ENCODE measurements at regions not wholly inside any gene's neighbourhood (a gene's known extent, or its start where the extent isn't known, plus 50 kb on each side); places are given as distances from the start of the nearest gene placed in this dataset.

GRCh38 chr20:24823989-24824693, 124.9 kb upstream of the CST7 start:
- no peaks in the 10 kb centered on the region for H3K36me3 ChIP-seq (ENCODE audit: control insufficient read depth, insufficient read depth, low read length)
- H3K9me3 ChIP-seq (ENCODE audit: control insufficient read depth, insufficient read depth, low read depth, low read length): no peaks in the 10 kb centered on the region
- H3K27ac ChIP-seq (ENCODE audit: low read length): no peak overlapping the region
- ATAC-seq (no peak; the same call in 1 of the 2 replicates), DNase-seq (ENCODE audit: low read depth, low spot score) (no peak)
- H3K4me3 ChIP-seq (ENCODE audit: low read depth in 2 of 2, low read length in 2 of 2): no peak overlapping the region
- no peak for TF ChIP-seq REST (IDR thresholded peaks at IDR 0.05; ENCODE audit: insufficient read depth in 1 of 2, low read depth in 2 of 2, low read length in 1 of 2)
- TF ChIP-seq TCF7L2 (IDR thresholded peaks at IDR 0.05; ENCODE audit: low read depth, low read length): no peak
- TF ChIP-seq POLR2AphosphoS5 (IDR thresholded peaks at IDR 0.05; ENCODE audit: low read depth, low read length): no peak
- no peak for TF ChIP-seq SIN3A (IDR thresholded peaks at IDR 0.05; ENCODE audit: borderline replicate concordance, insufficient read depth, low read depth, low read length)
- no peak for TF ChIP-seq CTCF (IDR thresholded peaks at IDR 0.05)
- BruUV-seq (replicated peaks): no TSS peak
- peaks cover 7% of the 10 kb centered on the region for H3K27me3 ChIP-seq (ENCODE audit: control insufficient read depth, insufficient read depth, low read length)
- CTCF ChIA-PET: no interaction called here
- intact Hi-C loops (cut with micrococcal nuclease; ENCODE audit: unreplicated experiment): no loop called here
- in situ Hi-C loops (cut with HindIII; ENCODE audit: low pct_unique_long_range_greater_than_20kb, low sequenced_read_pairs): no loop called here
- H3K4me1 ChIP-seq (ENCODE audit: control insufficient read depth, insufficient read depth, low read length): no peaks in the 10 kb centered on the region
- POLR2A ChIA-PET: no interaction called here

GRCh38 chr20:24825591-24825990, 123.5 kb upstream of the CST7 start:
- in situ Hi-C loops (cut with HindIII; ENCODE audit: low pct_unique_long_range_greater_than_20kb, low sequenced_read_pairs) (no loop called here), intact Hi-C loops (cut with micrococcal nuclease; ENCODE audit: unreplicated experiment) (no loop called here)
- no peaks in the 10 kb centered on the region for H3K36me3 ChIP-seq (ENCODE audit: control insufficient read depth, insufficient read depth, low read length)
- TF ChIP-seq CTCF (IDR thresholded peaks at IDR 0.05): no peak
- no peak for TF ChIP-seq TCF7L2 (IDR thresholded peaks at IDR 0.05; ENCODE audit: low read depth, low read length)
- TF ChIP-seq POLR2AphosphoS5 (IDR thresholded peaks at IDR 0.05; ENCODE audit: low read depth, low read length): no peak
- TF ChIP-seq SIN3A (IDR thresholded peaks at IDR 0.05; ENCODE audit: borderline replicate concordance, insufficient read depth, low read depth, low read length): no peak
- no peak for TF ChIP-seq REST (IDR thresholded peaks at IDR 0.05; ENCODE audit: insufficient read depth in 1 of 2, low read depth in 2 of 2, low read length in 1 of 2)
- BruUV-seq (replicated peaks): no TSS peak
- ChIA-PET CTCF (no interaction called here), POLR2A (no interaction called here)
- ATAC-seq (no peak), DNase-seq (ENCODE audit: low read depth, low spot score) (no peak)
- no peak overlapping the region for H3K4me3 ChIP-seq (ENCODE audit: low read depth in 2 of 2, low read length in 2 of 2)
- H3K4me1 ChIP-seq (ENCODE audit: control insufficient read depth, insufficient read depth, low read length): no peaks in the 10 kb centered on the region
- no peak overlapping the region for H3K27ac ChIP-seq (ENCODE audit: low read length)
- no peaks in the 10 kb centered on the region for H3K9me3 ChIP-seq (ENCODE audit: control insufficient read depth, insufficient read depth, low read depth, low read length)
- H3K27me3 ChIP-seq (ENCODE audit: control insufficient read depth, insufficient read depth, low read length): peaks cover 7% of the 10 kb centered on the region
